Right renal pelvis (tissue), 4 donors: ENCODE measurements at regions not wholly inside any gene's neighbourhood (a gene's known extent, or its start where the extent isn't known, plus 50 kb on each side); places are given as distances from the start of the nearest gene placed in this dataset.

ENCODE experiments used
- DNase-seq, 4 donors: peaks; one replicate each; pipeline ENCODE4 v3.0.0-alpha.2; 2013; ENCODE audit warnings: low read depth in 4 of 4, low spot score in 3 of 4, missing footprints in 1 of 4

DNA sequence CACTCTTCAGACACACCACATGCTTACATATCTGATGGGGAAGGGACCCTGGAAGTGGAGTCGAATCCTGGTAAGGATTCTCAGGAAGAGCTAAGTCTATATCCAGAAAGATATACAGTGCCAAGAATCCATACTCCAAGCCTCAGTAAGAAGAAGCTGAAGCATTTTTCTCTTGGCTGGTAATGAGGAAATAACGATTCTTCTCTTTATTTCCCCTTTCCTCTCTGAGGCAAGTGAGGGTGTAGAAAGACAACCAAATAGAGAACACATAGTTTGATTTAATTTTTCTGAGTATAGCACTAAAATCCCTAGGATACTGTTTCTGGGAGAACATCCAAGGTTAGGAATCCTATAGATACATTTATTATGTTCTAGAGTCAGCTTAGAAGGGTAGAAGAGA lies 857.3 kb downstream of the TUSC7 start:
- DNase-seq: no peak

DNA sequence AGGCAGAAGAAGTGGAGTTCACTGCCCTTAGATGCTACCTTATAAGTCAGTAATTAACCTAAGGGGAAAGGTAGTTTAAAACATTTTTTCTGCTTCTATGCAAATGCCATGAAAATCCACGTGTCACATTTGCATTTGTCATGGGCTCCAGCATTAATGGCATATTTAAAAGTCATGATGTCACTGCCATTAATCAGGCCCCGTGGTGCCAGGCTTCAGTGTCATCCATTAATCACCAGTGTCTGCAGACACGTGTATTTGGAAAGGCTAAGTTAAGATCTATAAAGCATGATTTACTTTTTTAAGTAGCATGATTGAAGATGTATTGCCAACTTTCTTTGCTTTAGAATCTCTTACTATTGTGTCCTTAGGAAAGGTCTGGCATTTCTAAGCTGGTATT lies 857.8 kb downstream of the TUSC7 start:
- no peak for DNase-seq

DNA sequence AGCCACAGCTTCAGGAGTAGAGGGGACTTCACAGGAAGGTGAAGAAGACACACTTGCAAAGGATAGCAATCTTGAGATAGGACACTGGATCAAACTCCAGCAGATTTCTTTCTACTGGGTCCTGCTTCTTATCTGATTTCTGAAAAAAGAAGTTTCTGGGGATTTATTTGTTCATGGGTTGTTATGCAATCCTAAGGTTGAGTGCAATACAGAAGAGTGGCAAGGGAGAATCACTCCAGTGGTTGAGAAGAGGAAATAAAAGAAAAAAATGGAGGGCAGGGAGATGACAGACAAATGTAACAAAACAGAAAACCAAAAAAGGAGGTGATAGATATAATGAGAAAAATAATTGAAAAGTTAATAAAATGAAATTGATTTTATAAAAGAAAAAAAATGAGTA lies 858.3 kb downstream of the TUSC7 start:
- DNase-seq: no peak

DNA sequence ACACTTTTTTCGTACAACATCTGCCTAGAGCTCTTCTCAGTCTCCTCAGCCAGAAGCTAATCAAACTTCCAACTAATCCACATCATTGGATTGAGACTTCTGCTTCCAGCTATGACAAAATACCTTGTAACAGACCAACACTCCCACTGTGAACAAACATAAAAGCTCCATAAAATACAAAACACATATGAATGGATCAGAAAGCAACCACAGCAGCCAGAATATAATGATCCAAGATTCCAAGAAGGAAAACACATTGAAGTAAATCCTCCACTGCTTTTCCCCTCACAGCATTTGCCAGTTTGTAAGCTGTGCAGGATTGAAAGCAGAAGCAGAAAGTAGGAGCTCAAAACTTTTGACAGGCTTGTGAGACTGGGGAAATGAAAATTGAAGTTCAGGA lies 863.2 kb downstream of the TUSC7 start:
- no peak for DNase-seq

DNA sequence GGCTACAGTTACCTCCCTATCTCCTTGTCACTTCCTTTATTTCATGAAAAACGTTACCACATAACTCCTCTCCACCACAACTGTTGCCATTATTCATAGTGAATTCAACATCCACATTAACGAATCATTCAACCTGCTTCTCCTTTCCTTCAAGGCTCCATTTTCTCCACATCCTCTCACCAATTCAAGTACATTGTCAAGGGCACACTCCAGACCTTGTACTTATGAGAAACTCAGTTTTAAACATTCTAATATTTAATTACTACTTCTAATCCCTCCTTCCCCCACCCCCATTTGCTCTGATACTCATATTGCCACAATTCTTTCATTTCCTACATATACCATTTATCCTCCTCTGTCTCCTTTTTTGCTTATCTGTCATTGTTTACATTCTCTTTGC lies 871.2 kb downstream of the TUSC7 start:
- no peak for DNase-seq

DNA sequence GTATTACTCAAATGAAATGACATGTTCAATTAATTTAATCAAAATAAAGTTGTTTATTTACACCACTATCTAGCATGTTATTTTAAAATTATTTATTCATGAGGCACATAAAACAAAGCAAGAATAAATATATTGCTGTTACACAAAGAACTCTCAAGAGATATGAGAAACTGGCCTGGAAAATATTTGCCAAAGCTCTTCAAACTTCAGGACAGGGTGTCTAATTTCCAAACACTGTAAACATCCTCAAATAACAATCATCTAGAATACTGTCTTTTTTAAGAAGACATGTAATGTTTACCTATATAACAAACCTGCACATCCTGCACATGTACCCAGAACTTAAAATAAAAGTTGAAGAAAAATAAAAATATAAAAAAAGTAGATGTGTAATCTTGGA lies 876.6 kb downstream of the TUSC7 start:
- DNase-seq: no peak

DNA sequence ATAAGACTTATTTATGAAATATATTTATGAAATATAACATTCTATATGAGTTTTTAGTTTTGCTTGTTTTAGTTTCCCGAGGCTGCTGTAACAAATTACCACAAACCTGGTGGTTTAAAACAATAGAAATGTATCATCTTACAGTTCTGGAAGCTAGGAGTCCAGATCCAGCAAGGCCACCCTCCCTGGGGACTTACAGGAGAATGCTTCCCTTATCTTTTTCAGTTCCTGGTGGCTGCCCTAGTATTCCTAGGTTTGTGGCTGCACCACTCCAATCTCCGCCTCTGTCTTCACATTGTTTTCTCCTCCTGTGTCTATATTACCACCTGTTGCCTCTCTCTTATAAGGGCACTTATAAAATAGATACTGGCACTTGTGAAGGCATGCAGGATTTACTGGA lies 877.8 kb downstream of the TUSC7 start:
- no peak for DNase-seq

DNA sequence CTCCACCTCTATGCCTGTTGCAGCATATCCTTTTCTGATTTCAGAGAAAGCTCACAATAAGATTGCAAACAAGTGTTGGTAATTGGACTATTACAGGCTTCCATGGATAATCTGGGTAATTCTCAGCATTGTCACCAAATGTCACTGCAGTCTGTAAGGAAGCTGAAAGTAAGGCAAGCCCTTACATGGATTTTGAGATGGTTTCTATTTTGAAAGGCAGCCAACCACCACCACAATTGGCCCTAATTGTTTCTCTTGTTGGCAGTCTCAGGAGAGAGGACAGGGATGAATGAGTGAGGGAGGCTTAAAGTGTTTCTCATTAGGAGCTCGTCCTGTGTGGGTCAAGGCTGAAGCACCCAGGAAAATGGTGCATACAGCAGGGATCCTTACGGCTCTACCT lies 879.9 kb downstream of the TUSC7 start:
- DNase-seq: no peak

DNA sequence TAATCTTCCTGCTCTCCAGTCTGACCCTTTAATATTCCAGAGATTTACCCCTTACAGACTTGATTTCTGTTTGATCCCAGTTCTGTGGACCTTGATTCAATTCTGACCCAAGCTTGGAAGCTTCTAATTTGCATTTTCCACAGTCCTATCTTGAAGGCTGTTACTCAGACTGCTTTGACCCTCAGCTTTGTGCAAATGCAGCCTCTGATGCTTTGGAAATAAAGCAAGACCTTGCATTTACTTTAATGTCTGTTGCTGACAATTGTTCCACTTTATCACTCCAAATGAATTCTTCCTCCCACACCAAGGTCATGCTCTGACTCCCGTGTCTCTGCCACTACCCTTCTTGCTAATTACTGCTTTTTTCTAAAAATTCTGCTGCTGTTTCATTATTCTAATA lies 886.0 kb downstream of the TUSC7 start:
- DNase-seq: no peak

DNA sequence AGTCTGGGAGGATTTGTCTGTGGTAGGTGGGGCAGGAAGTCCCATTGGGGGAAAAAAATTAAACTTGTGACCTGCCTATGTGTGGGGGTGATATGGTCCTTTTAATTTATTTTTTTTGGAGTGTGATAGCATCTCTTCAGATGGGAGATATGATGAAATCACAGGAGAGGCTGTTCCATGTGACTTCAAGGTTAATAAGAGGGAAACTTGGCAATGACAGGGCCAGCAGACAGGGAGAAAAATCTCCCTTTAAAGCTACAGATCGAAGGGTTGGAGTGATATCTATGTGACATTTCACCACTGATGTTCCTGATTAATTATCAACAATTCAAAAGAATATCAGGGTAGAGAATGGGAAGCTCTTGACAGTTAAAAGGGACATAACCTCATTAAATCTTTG lies 886.9 kb downstream of the TUSC7 start:
- no peak for DNase-seq

DNA sequence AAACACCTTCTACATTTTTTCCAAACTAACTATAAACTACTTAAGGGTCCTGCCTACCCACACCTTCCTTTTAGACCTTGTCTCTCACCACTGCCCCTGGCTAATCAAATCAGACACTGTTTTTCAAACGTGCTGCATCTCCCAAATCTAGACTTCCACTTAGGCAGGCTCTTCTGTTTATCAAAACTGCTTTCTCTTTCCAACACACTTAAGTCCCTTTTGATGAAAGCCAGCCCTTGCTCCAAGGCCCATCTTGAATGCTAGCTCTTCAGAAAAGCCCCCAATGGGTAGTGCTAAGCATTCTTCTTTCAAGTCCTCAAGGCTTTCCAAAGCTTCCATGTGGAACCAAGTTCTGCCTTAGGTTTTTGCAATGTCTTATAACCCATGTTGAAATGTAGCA lies 888.3 kb downstream of the TUSC7 start:
- no peak for DNase-seq

DNA sequence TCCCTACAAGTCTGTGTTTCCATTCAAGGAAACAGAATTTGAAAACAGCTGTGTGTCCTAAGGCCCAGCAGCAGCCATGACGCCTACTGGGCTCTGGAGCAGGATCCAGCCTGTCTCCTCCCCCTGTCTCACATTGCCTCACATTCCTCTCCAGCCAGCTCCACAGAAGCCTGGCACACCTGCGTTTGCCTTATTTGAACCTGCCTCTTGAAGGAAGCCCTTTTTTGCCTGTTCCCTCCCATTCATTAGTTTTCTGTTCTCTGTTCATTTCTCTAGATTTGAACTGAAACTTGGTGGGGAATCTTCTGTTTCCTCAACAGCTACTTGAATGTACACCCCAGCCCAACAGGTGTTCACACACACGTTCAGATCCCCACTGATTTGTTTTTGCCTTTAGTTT lies 890.5 kb downstream of the TUSC7 start:
- no peak for DNase-seq

DNA sequence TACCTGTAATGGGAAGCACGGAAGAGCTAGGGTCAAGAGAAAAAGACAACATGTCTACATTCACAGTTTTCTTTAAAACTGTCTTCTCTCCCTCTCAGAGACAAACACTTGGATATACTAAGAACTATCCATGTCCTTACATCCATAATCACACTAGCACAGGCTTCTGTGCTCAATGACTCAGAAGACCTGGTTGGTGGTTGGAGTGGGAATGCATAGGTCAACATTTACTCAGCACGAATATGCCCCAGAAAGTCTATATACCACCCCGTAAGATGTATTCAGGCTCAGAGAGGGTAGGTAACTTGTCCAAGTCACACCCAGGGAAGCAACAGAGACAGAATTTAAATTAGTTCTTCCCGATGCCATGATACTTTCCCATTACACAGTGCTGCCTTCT lies 891.1 kb downstream of the TUSC7 start:
- DNase-seq: no peak

DNA sequence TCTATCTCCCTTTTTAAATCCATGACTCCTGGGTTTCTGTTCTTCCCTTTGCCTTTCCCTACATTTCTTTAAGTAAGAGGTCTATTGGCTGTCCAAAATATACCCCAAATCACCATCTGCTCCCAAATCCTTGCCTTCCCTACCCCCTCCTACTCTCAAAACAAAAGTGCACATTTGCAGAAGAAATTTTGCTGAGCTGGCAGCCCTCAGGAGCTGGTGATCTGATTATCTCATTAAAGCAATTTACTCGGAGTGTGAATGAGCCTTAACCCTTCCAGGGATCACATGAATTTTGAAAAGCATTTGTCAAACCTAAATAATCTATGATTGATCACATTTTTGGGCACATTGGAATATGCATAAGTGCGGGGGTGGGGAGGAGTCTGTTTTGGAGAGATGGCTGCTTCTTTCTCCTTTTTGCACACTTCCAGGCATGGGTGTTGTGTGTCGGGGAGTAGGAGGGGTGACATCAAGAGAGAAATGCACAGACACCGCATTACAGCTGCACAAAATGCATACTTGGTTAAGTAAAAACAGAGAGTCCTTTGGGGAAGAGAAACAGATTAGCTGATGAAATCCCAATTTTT lies 892.6 kb downstream of the TUSC7 start:
- DNase-seq: no peak

DNA sequence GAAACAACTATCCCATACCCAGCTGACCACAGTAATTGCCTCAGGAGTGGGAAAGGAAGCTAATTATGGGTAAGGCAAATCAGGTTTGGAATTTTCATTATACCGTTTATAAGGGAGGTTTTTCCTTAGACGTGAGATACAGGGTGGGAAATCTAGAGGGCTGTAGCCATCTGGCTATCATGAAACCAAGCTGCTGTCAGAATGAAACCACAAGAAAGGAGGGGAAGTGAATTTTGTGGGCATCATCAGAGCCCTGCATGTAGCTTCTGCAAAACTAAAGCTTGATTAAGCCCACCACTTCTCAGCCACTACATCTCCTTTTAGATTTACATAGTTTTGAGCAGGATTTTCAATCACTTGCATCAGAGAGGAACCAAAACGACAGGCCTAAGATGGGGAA lies 893.5 kb downstream of the TUSC7 start:
- DNase-seq: no peak

DNA sequence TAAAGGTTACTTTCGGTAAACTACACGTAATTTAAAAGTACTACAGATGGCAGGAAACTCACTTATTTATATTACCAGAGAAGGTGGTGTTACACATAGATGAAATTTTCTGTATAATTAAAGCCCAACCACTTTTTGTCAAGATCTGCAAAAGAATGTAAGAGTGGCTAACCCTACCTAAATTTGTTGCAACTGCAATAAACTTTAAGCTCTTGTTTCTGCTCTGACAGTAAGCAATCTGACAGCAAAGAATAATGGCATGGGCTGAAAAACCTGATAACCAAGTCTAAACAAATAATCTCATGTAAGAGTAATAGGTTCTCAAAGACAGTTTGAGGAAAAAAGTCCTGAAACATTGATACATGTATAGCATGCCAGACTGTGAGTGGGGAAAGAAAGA lies 897.3 kb downstream of the TUSC7 start:
- DNase-seq: peak in 1 of 4 donors; percentile 6

DNA sequence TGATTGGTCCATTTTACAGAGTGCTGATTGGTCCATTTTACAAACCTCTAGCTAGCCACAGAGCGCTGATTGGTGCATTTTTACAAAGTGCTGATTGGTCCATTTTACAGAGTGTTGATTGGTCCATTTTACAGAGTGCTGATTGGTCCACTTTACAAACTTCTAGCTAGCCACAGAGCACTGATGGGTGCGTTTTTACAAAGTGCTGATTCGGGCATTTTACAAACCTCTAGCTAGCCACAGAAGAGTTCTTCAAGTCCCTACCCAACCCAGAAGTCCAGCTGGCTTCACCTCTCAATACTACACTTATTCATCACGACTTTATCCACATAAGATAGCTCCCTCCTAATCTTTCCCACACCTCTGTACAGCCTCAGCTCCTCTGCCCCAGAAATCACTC lies 899.8 kb downstream of the TUSC7 start:
- DNase-seq: no peak

DNA sequence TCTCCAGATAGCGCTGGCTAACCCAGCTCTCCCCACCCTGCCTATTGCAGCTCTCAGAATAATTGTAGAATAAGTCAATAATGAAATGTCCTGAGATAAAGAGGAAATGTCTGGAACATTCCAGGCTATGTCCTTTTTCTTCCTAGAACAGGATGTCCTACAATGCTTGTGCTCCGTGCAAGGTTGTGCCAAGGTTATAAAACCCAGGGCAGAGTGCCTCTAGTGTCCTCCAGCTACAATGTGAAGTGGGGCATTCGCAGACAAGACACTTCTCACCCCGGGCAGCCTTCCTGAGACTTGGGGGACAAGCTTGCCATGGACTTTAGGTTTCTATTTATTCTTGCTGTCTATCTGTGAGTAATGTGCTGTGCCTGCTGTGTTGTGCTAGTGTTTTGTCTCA lies 900.6 kb downstream of the TUSC7 start:
- DNase-seq: no peak

DNA sequence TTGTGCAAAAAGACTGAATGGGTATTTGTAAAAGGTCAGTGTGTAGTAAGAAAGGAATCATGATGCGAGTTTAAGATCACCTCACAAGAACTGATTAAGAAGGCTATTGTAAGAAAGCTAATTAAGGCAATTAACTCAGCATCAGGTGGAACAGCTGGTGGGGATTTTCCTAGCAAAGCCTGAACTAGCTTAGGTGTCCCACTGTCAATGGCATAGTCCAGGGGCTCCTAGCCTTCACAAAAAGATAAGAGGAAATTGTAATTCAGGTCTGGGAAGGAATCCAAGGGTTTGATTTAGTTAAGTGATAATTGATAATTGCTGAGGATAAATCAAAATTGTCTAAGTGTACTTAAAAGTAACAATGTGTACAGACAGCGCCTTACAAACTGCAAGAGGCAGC lies 901.6 kb downstream of the TUSC7 start:
- no peak for DNase-seq

DNA sequence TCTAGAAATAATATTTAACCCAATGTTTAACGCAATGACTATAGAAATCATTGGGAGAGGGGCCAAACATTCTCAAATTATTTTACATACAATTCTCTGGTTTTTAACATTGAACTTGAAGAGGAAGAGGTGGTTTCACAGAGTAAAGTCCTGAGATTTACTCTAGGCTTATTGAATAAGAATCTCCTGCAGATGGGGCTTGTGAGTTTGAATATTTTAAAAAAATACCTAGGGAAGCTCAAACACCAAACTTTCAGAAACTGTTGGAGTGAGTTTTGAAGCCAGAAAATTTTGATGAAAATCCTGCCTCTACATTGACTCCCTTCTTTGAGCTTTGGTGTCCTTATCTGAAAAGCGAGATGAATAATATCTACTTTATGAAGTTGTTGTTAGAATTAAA lies 906.6 kb downstream of the TUSC7 start:
- DNase-seq: no peak

DNA sequence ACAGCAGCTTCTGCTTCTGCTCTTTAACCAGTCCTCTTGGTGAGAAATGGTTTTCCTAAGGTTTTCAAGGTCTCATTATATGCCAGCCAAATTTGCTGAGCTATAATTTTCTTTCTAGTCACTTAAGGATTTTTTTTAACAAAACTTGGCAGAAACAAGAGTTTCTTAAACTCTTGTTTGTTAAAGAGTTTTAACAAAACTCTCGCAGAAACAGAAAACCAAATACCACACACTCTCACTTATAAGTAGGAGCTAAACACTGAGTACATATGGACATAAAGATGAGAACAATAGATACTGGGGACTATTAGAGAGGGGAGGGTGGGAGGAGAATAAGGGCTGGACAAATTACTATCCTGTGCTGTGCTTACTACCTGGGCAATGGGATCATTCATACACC lies 908.3 kb downstream of the TUSC7 start:
- no peak for DNase-seq

DNA sequence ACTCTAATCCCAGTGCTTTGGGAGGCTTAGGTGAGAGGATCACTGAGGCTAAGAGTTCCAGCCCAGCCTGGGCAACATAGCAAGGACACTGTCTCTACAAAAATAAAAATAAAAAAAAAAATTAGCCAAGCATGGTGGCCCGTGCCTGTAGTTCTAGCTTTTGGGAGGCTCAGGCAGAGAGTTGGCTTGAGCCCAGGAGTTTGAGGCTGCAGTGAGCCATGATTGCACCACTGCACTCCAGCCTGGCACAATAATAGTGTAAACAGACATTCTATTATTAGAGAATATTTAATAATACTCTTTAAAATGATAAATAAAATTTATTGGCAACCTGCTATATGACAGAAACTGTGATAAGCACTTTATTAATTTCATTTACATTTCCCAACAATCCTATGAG lies 908.9 kb downstream of the TUSC7 start:
- DNase-seq: no peak

DNA sequence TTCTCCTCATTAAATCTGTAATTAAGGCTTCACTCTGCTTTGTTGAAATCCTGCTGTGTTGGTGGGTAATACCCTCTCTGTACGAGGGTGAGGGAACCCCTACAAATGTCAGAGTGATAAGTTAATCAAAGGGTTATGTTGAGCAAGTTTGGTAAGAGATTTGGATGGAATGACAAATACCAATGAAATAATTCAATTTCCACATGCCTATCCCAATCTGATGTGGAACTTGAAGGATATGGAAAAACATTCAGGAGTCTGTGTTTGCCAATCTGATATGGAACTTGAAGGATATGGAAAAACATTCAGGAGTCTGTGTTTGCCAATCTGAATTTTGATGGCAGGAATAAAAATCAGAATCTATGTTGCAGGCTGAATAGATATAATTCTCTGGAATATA lies 910.2 kb downstream of the TUSC7 start:
- no peak for DNase-seq
